Renal cortical epithelial cell (primary cell): ENCODE measurements at regions not wholly inside any gene's neighbourhood (a gene's known extent, or its start where the extent isn't known, plus 50 kb on each side); places are given as distances from the start of the nearest gene placed in this dataset.
"Not testable (repeated sequence)": the region's sequence is repeated elsewhere in the genome, so short reads cannot be mapped to it uniquely, and the experiment has no call there.

ENCODE experiments used
- DNase-seq: peaks from one replicate; pipeline ENCODE4 v3.0.0-alpha.2; 2011; ENCODE audit warnings: low read depth

DNA sequence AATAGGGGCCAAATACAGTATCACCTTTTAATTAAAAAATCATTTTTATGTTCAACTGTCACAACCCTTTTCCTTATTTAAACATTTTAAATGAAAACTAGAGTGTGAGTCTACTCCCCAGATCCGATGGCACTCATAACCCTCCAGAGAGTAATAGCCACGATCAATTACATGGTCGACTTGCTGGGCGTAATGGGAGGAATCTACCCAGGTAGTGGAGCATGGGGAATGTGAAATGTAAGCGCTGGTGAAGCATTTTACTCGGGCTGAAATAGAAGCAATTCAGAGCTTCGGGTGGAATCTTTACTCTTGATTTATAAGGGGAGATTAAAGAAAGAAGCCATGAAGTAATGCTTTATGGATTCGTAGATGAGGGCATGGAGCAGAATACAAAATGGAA is 321.9 kb downstream of the ACTR3B start:
- no peak for DNase-seq

- no peak for DNase-seq
Observed at GRCh38 chr7:153084278-153084677, 324.7 kb downstream of the ACTR3B start.

- DNase-seq, result no peak
Observed at GRCh38 chr7:153087498-153087897, 327.9 kb downstream of the ACTR3B start.

DNA sequence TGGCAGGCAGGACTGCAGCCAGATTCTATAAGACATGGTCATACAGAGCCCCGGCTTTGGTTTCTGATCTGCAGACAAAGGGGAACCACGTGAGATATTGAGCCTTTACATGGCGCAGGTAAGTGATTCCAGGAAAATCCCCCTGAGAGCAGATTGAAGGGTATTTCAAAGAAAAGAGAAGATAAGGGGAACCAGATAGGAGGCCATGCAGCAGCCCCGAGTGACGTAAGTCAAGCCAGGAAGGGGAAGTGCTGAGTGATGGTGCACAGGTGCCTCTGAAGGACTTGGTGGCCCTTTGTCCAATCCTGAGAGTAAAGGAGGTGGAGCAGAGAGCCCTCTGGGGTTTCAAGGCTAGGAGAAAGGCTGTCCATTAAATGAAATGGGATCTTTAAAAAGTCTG is 329.0 kb downstream of the ACTR3B start:
- DNase-seq, result no peak

DNA sequence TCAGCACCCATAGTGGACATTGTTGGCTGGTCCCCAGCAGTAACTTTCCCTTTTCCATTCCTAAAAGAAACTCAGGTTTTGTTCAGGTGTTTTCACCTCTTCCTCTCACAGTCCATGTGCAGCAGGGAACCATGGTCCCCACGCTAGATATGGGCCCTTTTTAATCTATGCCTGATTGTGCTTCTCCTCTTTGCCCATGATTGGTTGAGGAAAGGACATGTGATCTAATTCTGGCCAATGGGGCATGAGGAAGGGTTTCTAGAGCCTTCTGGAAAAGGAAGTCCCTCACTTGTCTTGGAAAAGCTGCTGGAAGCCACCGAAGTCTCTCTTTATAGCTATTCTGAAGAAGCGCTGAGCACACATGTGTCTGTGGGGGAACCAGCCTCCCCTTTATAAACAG is 330.7 kb downstream of the ACTR3B start:
- DNase-seq, result no peak

DNA sequence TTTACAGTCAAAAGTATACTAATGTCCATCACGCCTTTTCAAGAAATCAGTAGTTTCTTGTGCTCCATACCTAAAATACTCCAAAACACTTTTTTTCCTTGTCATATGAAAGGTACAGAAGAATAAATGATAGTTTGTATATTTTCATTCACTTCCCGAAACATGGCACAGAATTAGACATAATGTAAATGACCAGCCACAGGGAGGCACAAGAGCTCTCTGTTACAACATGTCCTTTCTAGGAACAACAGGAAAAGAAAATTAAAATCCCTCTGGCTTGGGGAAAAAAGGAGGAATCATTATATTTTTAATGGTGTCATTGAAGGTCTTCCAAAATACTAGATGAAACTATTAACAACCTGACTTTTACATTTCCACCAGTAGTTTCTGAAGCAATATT is 331.2 kb downstream of the ACTR3B start:
- no peak for DNase-seq

- no peak for DNase-seq
Observed at GRCh38 chr7:153091477-153091876, 331.9 kb downstream of the ACTR3B start.

DNA sequence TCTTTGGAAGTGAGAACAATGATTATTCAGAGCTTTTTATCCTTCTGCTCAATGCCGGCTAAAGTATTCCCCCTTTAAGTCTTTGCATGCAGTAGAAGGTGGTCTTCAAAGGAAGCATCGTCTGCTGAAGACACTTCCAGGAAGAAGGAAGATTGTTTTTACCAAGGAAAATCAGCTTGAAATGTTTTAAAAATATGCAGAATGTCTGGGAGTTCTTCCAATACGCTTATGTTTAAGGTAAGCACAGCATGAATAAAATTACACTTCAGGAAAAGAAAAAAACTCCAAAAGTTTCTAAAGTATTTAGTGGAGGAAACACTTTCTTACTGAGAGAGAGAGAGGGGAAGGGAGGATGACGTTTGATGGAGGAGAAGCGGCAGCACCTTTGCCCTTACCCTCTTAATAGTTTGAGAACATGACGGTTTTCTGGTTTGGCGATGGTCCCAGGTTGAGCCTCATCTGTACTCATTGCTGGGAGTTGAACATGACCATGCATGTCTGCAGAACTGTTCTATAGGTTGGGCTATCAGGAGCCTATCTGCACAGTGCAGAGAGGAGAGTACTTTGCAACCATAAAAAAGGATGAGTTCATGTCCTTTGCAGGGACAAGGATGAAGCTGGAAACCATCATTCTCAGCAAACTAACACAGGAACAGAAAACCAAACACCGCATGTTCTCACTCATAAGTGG is 338.1 kb downstream of the ACTR3B start:
- no peak for DNase-seq

- DNase-seq, result no peak
Observed at GRCh38 chr7:153099235-153099634, 339.7 kb downstream of the ACTR3B start.

- no peak for DNase-seq
Observed at GRCh38 chr7:153100691-153101237, 341.2 kb downstream of the ACTR3B start.

DNA sequence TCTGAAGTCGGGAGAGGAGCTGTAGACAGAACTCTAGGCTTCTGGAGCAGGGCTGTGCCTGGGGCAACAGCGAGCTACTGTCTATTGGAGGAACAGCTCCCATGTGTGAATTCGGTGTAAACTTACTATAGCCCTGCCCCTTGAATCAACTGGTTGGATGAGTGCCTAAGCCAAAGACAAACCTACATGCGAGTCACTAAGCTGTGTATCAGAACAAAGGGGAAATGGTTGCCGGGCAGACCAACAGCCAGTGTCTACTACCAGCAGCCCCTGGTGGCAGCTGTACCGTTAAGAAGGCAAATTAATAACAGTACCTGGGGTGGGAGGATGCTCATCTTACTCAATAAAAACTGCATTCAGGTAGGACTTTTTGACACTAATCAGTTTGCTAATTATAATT is 343.6 kb downstream of the ACTR3B start:
- DNase-seq, result no peak

DNA sequence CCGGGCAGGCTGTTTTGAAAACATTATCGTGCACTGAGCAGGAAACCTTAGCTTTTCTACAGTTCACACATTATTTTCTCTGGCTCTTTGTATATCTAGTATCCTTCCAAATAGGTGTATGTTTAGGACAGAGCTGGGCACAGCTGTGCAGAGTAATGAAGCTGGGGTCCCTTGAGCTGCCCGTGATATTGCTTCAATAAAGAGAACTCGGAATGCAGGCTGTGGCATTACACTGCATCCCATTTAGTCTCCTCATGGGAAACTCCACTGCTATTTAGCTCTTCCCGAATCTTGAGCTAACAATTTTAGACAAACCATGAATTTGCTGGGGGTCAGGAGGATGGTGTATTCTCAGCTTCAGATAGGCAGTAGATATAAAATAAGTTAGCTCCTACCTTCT is 348.3 kb downstream of the ACTR3B start:
- no peak for DNase-seq

- no peak for DNase-seq
Observed at GRCh38 chr7:153109566-153109965, 350.0 kb downstream of the ACTR3B start.

- no peak for DNase-seq
Observed at GRCh38 chr7:153110606-153111005, 351.1 kb downstream of the ACTR3B start.

DNA sequence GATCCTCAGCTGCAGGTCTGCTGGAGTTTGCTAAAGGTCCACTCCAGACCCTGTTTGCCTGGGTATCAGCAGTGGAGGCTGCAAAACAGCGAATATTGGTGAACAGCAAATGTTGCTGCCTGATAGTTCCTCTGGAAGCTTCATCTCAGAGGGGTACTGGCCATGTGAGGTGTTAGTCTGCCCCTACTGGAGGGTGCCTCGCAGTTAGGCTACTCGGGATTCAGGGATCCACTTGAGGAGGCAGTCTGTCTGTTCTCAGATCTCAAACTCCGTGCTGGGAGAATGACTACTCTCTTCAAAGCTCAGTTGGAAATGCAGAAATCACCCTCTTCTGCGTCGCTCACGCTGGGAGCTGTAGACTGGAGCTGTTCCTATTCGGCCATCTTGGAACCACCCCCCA is 362.7 kb downstream of the ACTR3B start:
- not testable (repeated sequence) for DNase-seq

DNA sequence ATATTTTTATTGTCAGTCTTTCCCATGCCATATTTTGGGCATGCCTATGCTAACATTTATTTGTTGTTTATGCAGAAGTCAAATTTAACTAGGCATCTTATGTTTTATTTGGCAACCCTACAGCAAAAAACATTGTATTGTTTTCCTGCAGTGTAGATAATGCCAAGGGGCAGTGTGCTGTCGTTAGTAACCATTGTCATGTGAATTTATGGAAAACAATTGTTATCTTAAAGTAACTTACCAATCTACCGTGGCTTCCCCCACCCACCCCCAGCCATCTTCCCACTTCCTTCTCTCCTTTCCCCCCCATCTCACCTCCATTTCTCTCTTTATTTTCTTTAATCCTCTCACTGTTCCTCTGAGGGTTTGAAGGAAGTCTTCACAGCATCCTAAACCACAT is 370.5 kb downstream of the ACTR3B start:
- DNase-seq, result no peak

DNA sequence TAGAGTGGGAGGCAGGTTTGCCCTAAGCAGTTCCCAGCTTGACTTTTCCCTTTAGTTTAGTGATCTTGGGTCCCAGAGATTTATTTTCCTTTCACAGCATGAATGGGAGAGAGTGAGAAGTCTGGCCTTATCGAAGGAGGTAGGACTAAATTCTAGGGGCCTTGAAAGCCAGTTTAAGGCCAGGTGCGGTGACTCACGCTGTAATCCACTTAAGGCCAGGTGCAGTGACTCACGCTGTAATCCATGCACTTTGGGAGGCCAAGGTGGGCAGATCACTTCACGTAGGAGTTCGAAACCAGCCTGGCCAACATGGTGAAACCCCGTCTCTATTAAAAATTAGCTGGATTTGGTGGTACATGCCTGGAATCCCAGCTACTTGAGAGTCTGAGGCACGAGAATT is 392.2 kb downstream of the ACTR3B start:
- no peak for DNase-seq

DNA sequence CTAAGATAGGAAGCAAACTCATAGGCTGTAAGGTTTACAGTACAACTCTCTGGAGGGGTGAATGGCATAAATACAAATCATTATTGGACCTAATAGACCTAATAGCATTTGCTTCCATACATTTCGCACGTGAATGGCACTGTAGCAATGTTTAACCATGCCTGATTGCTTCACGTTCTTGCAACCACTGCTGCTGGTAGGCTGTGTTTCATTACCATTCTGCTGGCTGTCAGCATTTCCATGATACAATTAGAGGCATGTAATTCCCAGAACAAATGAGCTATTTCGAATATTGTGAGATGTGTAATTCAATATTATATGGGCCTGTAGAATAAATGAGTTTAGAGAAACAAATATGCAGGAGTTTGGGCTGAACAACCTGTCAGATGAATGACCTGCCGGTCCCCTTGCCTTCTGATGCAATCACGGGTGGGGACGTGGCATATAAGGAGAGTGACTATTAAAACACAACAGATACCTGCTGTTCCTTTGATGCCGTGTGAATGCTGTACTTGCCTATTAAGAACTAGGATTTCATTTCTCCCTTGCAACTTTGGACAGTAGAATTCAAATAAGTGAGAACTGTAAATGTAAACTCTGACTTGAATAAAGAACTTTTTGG is 393.4 kb downstream of the ACTR3B start:
- no peak for DNase-seq

DNA sequence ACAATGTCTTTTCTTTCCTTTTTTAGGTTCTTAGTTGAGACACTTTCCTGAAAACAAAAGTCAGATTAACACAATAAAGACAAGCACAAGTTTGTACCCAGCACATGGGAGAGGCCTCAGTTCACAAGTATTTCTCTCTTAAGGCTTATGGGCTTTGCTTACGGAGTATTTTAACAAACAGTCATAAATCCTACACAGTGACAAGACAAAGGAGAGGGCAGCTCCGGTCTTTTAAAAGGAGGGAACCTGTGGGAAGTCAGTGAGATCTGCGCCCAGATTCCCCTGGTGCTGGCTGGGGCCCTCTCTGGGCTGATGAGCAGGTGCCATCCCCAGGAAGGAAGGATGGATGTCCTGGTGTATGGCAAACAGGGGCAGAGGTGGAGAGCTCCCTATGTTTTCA is 398.6 kb downstream of the ACTR3B start:
- DNase-seq, result no peak

DNA sequence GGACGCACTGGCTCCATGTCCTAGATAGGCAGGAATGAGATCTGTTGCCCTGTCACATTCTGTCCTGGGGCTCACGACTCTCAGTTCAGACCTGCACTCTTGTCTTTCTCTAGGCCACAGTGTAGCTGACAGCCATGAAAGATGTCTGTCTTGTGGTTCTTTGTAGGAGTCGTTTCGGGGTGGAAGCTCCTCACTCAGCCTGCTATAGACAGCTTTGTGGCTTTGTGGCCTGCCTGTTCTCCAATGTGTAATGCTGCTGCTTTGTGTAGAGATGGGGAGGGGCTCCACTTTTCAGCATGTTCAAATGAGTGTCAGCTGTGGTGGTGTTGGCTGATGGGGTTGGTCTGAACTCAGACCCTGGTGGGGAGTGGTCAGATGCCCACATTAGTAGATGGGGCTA is 410.7 kb downstream of the ACTR3B start:
- DNase-seq, result no peak

DNA sequence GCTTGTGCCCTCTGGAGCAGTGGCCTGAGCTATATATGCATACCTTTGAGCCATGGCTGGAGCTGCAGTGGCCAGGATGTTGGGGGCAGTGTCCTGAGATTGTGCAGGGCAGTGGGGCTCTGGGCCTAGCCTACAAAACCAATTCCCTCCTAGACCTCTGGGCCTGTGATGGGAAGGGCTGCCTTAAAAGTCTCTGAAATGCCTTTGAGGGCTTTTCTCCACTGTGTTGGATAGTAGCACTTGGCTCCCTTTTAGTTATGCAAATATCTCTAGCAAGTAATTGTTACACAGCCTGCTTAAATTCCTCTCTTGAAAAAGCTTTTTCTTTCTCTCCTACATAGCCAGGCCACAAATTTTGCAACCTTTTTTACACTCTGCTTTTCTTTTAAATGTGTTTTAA is 426.4 kb downstream of the ACTR3B start:
- DNase-seq, result no peak

GRCh38 chr7:153188161-153188560 is 428.6 kb downstream of the ACTR3B start:
- no peak for DNase-seq

DNA sequence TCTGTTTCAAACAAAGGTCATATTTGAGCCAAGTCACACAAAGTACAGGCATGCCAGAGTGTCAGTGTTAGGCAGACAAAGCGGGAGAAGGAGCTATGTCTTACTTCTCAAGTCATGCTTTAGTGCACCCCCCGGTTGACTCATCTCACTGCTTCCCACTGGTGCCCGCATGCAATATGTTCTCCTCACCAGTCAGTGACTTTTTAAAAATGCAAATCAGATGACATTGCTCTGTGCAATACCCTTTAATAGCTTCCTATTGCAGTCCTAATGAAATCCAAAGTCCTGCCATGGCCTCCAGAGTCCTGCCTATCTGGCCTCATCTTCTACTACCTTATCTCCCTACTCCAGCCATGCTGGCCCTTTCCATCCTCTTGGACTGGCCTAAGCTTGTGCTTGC is 429.1 kb downstream of the ACTR3B start:
- DNase-seq, result peak; percentile 30

DNA sequence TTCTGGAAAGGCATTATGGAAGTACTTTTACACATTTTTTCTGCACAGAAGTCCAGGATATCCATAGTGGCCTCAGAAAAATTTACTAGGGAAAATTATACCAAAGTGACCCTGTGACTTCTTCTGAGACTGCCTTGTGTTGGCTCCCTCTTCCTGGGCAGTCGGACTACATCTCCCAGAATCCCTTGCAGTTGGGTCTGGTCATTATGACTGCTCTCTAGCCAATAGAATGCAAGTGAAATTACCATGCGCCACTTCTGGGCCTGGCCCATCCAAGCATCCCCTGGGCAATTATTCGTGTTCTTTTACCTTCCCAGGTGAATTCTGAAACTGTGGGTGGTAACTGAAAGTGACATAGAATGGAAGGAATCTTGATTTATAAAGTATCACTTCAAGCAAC is 430.9 kb downstream of the ACTR3B start:
- no peak for DNase-seq
